HG03575 (cell line): ENCODE measurements at regions not wholly inside any gene's neighbourhood (a gene's known extent, or its start where the extent isn't known, plus 50 kb on each side); places are given as distances from the start of the nearest gene placed in this dataset.
"Not testable (repeated sequence)": the region's sequence is repeated elsewhere in the genome, so short reads cannot be mapped to it uniquely, and the experiment has no call there.

Experiments used
- ATAC-seq: cut with Tn5 transposase; IDR thresholded peaks from one replicate; pipeline ENCODE4 v1.9.1; 2021; ENCODE audit not compliant: unreplicated experiment, insufficient number of reproducible peaks, low FRiP score; ENCODE audit errors: extremely low read depth

- no peak for ATAC-seq
Observed at GRCh38 chr11:90341986-90342385, 119.1 kb upstream of the CHORDC1 start.

GRCh38 chr11:90332415-90332814 is 109.6 kb upstream of the CHORDC1 start:
- ATAC-seq = no peak

GRCh38 chr11:90330632-90331031 is 107.8 kb upstream of the CHORDC1 start:
- no peak for ATAC-seq

GRCh38 chr11:90329043-90329442 is 106.2 kb upstream of the CHORDC1 start:
- no peak for ATAC-seq

DNA sequence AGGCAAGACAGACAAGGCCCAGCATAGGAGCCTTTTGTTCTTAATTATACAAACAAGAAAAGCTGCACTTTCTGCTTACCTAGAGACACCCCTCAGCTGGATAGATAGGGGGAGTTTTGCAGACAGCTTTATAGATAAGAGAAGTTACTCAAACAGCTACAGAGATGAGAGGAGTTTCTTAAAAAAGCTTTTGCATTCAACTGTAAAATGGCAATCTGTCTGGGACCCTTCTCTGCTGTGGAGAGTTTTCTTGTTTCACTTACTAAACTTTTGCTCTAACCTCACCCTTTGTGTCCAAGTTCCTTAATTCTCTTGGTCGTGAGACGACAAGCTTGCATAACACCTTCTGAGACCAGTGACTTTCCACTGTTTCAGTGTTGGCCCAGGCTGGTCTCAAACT is 103.8 kb upstream of the CHORDC1 start:
- ATAC-seq = no peak

DNA sequence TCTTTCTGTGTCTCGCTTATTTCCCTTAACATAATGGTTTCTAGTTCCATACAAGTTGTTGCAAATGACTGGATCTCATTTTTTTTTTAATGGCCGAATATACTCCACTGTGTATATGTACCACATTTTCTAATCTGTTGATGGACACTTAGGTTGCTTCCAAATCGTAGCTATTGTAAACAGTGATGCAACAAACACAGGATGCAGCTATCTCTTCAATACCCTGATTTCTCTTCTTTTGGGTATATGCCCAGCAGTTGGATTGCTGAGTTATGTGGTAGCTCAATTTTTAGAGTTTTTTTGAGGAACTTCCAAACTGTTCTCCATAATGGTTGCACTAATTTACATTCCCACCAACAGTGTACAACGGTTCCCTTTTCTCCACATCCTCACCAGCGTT is 100.4 kb upstream of the CHORDC1 start:
- ATAC-seq = no peak

DNA sequence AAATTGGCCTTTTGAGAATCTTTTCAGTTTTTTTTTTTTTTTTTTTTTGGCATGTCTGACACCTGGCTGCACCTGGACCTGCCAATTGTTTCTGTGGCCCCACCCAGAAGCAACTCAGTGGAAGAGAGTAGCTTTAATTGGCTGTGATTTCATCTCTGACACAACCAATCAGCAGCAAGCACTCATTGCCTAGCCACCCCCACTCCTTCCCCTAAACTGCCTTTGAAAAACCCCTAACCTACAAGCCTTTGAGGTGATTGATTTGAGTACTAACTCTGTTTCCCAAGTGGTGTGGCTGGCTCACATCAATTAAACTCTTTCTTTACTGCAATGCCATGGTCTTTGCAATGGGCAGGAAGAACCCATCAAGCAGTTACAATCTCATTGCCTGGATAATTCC is 98.2 kb upstream of the CHORDC1 start:
- no peak for ATAC-seq

DNA sequence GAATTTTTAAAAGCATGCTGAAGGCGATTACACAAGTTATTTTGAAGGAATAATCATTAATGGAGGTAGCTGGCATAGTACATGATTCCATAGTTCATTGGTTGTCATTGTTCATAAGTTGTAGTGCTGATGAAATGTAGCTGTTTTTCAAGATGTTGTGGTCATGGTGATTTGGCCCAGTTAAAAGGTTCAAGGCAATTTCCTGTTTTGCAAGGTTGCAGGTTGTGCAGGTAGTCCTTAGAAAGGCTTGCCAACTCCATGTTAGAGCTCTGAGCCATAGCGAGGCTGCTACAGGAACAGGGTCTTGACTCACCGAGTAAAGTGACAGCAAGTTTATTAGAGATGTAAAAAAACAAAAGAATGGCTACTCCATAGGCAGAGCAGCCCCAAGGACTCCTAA is 95.8 kb upstream of the CHORDC1 start:
- ATAC-seq = no peak

DNA sequence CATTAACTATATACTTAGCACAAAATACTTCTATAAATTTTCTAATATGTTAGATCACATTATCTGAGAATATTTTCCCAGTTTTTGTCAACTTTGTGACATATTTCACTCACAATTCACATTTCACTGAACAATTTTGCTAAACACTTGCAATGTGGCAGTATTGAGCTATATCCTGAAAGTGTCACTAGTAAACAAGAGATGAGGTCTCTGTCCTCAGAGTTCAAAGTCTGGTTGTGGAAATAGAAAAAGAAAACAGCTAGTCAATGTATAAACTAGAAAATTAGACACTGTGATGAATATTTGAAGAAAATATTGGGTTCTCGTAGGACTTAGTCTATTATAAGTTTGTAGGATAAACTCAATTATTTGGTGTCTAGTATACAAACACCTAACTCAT is 87.4 kb upstream of the CHORDC1 start:
- no peak for ATAC-seq

DNA sequence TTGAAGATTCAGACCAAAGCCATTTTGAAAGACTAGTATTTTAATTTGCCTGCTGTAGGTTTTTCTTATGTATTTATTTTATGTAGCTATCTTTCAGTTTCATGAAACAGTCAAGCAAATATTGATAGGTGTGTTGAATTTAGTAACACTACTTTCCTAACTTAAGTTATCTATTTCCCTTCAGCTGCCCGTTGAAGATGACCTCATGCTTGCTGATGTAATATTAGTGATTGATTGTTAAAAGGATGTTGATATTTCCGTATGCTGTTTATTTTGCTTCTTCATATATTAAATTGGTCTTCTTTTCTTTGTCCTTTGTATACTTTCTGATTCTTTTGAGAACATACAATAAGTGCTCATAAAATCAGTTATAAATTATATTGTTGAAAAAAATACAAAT is 86.8 kb upstream of the CHORDC1 start:
- no peak for ATAC-seq

GRCh38 chr11:90294526-90294925 is 71.7 kb upstream of the CHORDC1 start:
- ATAC-seq = no peak

GRCh38 chr11:90294091-90294490 is 71.2 kb upstream of the CHORDC1 start:
- ATAC-seq = no peak

DNA sequence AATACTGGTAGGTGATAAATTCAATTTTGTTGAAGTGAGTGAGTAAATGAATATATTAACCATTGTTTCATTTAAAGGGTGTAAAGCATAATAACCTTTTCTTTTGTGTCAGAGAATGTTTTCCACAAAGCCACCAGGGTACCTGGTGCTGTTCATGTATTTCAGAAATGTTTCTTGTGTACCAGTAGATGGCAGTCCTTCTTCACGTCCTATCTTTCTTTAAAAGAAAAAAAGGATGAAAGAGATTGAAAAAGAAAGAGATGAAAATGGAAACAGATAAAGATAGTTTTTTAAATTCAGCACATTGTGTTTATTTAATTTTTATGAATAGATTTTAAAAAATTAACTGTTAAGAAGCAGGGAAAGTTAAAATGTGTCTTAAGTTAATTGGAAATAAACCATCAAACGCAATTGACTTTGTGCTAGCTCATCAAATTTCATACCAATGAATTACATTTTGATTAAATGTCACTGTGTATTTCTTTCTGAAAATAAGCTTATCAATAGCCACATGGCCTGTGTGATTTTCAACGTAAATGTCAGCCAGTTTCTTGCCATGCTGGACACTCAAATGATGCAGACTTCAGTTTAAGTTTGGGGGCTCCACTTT is 65.5 kb upstream of the CHORDC1 start:
- ATAC-seq = no peak

DNA sequence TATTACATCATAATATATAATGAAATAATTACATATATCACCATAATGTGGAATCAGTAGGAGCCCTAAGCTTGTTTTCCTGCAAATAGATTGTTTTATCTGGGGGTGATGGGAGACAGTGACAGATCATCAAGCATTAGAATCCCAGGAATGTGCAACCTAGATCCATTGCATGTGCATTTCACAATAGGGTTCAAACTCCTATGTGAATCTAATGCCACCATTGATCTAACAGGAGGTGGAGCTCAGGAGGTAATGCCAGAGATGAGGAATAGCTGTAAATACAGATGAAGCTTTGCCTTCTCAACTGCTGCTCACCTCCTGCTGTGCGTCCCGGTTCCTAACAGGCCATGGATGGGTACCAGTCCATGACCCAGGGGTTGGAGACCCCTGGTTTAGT is 63.8 kb upstream of the CHORDC1 start:
- no peak for ATAC-seq

GRCh38 chr11:90284171-90284570 is 61.3 kb upstream of the CHORDC1 start:
- ATAC-seq = no peak

- ATAC-seq = not testable (repeated sequence)
Observed at GRCh38 chr11:90282551-90283071, 59.8 kb upstream of the CHORDC1 start.

- no peak for ATAC-seq
Observed at GRCh38 chr11:90274362-90274761, 51.5 kb upstream of the CHORDC1 start.
